ENCODE measurements at regions not wholly inside any gene's neighbourhood (a gene's known extent, or its start where the extent isn't known, plus 50 kb on each side); places are given as distances from the start of the nearest gene placed in this dataset.

DNA sequence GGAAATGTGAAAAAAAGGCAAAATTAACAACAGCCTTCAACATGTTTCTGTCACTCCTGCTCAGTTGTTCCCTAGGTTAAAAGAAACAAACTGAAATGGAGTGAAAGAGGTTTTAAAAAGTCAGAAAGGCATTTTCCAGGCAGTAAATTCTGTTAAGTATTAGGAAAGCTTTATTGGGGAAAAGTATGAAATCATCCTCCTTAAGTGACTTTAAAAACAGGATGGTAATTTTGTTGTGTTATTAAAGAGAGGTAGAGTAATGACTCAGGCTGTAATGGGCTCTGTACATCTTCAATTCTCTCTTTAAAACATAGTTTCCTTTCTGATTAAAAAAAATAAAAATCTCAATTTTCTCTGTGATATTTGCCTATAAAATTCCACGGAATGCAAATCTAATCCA is 81.1 kb downstream of the OTOL1 start:
- intact Hi-C loops (cut with micrococcal nuclease) = no loop called here
- Mint-ChIP-seq H3K4me3 (no peak overlapping the region), H3K4me1 (no peaks in the 10 kb centered on the region), H3K9me3 (peaks cover 0 to 2% (median 0%) of the 10 kb centered on the region in 7 donors), H3K27ac (no peak overlapping the region), H3K27me3 (ENCODE audit: low read depth in 3 of 3) (peaks cover 0 to 3% (median 3%) of the 10 kb centered on the region in 3 donors), H3K36me3 (no peaks in the 10 kb centered on the region)
- Histone ChIP-seq H3K27me3 (ENCODE audit: control insufficient read depth in 2 of 2, insufficient read depth in 2 of 2, low read length in 2 of 2) (no peaks in the 10 kb centered on the region), H3K27ac (ENCODE audit: low read depth in 1 of 2, low read length in 2 of 2) (no peak overlapping the region), H3K4me3 (replicated peaks in 1 of 3; ENCODE audit: low read depth in 2 of 3, low read length in 3 of 3) (no peak overlapping the region), H3K36me3 (replicated peaks in 1 of 2; ENCODE audit: control insufficient read depth in 1 of 2, insufficient read depth in 2 of 2, low read length in 2 of 2) (no peaks in the 10 kb centered on the region), H3K4me1 (ENCODE audit: control insufficient read depth in 1 of 2, insufficient read depth in 2 of 2, low read length in 2 of 2) (no peaks in the 10 kb centered on the region), H4K20me1 (ENCODE audit: insufficient read depth, low read length) (no peaks in the 10 kb centered on the region), H3K4me2 (replicated peaks; ENCODE audit: extremely low read depth, low read length, poor library complexity, severe bottlenecking) (no peak overlapping the region), H2AFZ (ENCODE audit: insufficient read depth, low read depth, low read length, poor library complexity, severe bottlenecking) (no peak overlapping the region), H3K79me2 (ENCODE audit: insufficient read depth, low read length) (no peaks in the 10 kb centered on the region), H3K9me3 (replicated peaks in 1 of 2; ENCODE audit: control insufficient read depth in 1 of 2, insufficient read depth in 1 of 2, low read length in 2 of 2) (no peaks in the 10 kb centered on the region), H3K9ac (ENCODE audit: insufficient read depth, low read length, poor library complexity, severe bottlenecking) (no peak overlapping the region)
- WGBS (ENCODE audit: insufficient coverage) = no CpG with 5 or more reads among the region's 1 CpG
- TF ChIP-seq, protein P1, sequence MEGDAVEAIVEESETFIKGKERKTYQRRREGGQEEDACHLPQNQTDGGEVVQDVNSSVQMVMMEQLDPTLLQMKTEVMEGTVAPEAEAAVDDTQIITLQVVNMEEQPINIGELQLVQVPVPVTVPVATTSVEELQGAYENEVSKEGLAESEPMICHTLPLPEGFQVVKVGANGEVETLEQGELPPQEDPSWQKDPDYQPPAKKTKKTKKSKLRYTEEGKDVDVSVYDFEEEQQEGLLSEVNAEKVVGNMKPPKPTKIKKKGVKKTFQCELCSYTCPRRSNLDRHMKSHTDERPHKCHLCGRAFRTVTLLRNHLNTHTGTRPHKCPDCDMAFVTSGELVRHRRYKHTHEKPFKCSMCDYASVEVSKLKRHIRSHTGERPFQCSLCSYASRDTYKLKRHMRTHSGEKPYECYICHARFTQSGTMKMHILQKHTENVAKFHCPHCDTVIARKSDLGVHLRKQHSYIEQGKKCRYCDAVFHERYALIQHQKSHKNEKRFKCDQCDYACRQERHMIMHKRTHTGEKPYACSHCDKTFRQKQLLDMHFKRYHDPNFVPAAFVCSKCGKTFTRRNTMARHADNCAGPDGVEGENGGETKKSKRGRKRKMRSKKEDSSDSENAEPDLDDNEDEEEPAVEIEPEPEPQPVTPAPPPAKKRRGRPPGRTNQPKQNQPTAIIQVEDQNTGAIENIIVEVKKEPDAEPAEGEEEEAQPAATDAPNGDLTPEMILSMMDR (IDR thresholded peaks at IDR 0.05) = no peak
- no peak for DNase-seq

DNA sequence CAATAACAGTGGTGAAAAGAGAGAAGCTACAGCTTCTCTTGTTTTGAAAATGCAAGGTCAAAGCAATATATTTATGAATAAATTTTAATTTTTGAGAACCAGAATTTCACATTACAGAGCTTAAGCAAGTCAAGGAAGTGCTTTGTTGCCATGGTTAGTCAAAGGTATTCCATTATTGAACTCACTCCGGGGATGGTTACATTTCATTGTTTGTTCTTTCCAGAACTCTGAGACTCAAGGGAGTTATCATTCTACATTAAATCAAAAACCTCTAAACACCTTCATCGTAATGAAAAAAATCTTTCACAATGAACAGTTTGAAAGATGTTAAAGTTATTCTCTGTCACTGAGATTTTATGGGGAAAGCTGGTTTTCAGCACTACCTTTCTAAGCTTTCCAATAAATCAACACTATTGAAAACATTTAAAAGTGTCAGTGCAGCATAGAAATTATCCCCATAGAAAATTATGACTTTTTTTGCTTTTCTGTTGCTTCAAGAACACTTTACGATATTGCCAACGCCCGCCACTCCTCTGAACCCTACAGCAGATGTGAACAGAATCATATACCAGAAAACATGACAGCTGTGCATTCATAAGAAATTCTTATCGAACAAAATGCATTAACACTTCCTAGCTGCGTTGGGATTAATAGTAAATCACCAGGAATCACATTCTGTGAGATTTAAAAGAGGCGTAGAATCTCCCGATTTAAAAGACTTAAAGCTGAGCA is 83.0 kb downstream of the OTOL1 start:
- peaks cover 0 to 1% (median 1%) of the 10 kb centered on the region in 3 donors for H3K27me3 Mint-ChIP-seq (ENCODE audit: low read depth in 3 of 3)
- Histone ChIP-seq H4K20me1 (ENCODE audit: insufficient read depth, low read length) (no peaks in the 10 kb centered on the region), H2AFZ (ENCODE audit: insufficient read depth, low read depth, low read length, poor library complexity, severe bottlenecking) (no peak overlapping the region), H3K36me3 (replicated peaks in 1 of 2; ENCODE audit: control insufficient read depth in 1 of 2, insufficient read depth in 2 of 2, low read length in 2 of 2) (no peaks in the 10 kb centered on the region), H3K27ac (ENCODE audit: low read depth in 1 of 2, low read length in 2 of 2) (no peak overlapping the region), H3K9me3 (replicated peaks in 1 of 2; ENCODE audit: control insufficient read depth in 1 of 2, insufficient read depth in 1 of 2, low read length in 2 of 2) (no peaks in the 10 kb centered on the region), H3K4me2 (replicated peaks; ENCODE audit: extremely low read depth, low read length, poor library complexity, severe bottlenecking) (no peak overlapping the region), H3K79me2 (ENCODE audit: insufficient read depth, low read length) (no peaks in the 10 kb centered on the region), H3K4me1 (ENCODE audit: control insufficient read depth in 1 of 2, insufficient read depth in 2 of 2, low read length in 2 of 2) (no peaks in the 10 kb centered on the region), H3K4me3 (replicated peaks in 1 of 3; ENCODE audit: low read depth in 2 of 3, low read length in 3 of 3) (no peak overlapping the region), H3K27me3 (ENCODE audit: control insufficient read depth in 2 of 2, insufficient read depth in 2 of 2, low read length in 2 of 2) (no peaks in the 10 kb centered on the region), H3K9ac (ENCODE audit: insufficient read depth, low read length, poor library complexity, severe bottlenecking) (no peak overlapping the region)
- WGBS (ENCODE audit: insufficient coverage) = 80% methylated on average over 1 of the region's 9 CpGs
- H3K9me3 Mint-ChIP-seq = peaks cover 0 to 2% (median 0%) of the 10 kb centered on the region in 7 donors
- no peak overlapping the region for H3K27ac Mint-ChIP-seq
- DNase-seq = no peak
- H3K4me3 Mint-ChIP-seq = no peak overlapping the region
- no peaks in the 10 kb centered on the region for H3K36me3 Mint-ChIP-seq
- no peaks in the 10 kb centered on the region for H3K4me1 Mint-ChIP-seq
- TF ChIP-seq, protein P1 (IDR thresholded peaks at IDR 0.05) = no peak
- intact Hi-C loops (cut with micrococcal nuclease) = no loop called here

All from CD14-positive monocyte (primary cell).